NCI-H510A (cell line): ENCODE measurements at regions not wholly inside any gene's neighbourhood (a gene's known extent, or its start where the extent isn't known, plus 50 kb on each side); places are given as distances from the start of the nearest gene placed in this dataset.

Experiments used
- DNase-seq: peaks from one replicate; lab custom pipeline; 2025; lab: John Stamatoyannopoulos, UW

GRCh38 chr1:93744299-93744988 is 62.8 kb upstream of the BCAR3 start:
- DNase-seq: no peak

- DNase-seq: no peak
Observed at GRCh38 chr1:93743465-93743864, 61.8 kb upstream of the BCAR3 start.

- no peak for DNase-seq
Observed at GRCh38 chr1:93740601-93741031, 59.0 kb upstream of the BCAR3 start.

GRCh38 chr1:93740157-93740556 is 58.5 kb upstream of the BCAR3 start:
- no peak for DNase-seq

- no peak for DNase-seq
Observed at GRCh38 chr1:93739472-93739871, 57.8 kb upstream of the BCAR3 start.

- no peak for DNase-seq
Observed at GRCh38 chr1:93738926-93739325, 57.3 kb upstream of the BCAR3 start.

- DNase-seq: no peak
Observed at GRCh38 chr1:93738075-93738622, 56.5 kb upstream of the BCAR3 start.

GRCh38 chr1:93735722-93736121 is 54.1 kb upstream of the BCAR3 start:
- DNase-seq: no peak

- DNase-seq: no peak
Observed at GRCh38 chr1:93734999-93735398, 53.4 kb upstream of the BCAR3 start.

- DNase-seq: no peak
Observed at GRCh38 chr1:93733340-93733739, 51.7 kb upstream of the BCAR3 start.

GRCh38 chr1:93732514-93732913 is 50.9 kb upstream of the BCAR3 start:
- DNase-seq: no peak
